GM21786 (cell line): ENCODE measurements at regions not wholly inside any gene's neighbourhood (a gene's known extent, or its start where the extent isn't known, plus 50 kb on each side); places are given as distances from the start of the nearest gene placed in this dataset.
A peak's percentile ranks its signal among the peaks of the same experiment; 100 is the strongest.
"Not testable (repeated sequence)": the region's sequence is repeated elsewhere in the genome, so short reads cannot be mapped to it uniquely, and the experiment has no call there.

Experiments used
- ATAC-seq: cut with Tn5 transposase; IDR thresholded peaks from one replicate; pipeline ENCODE4 v1.9.1; 2021; ENCODE audit not compliant: unreplicated experiment

DNA sequence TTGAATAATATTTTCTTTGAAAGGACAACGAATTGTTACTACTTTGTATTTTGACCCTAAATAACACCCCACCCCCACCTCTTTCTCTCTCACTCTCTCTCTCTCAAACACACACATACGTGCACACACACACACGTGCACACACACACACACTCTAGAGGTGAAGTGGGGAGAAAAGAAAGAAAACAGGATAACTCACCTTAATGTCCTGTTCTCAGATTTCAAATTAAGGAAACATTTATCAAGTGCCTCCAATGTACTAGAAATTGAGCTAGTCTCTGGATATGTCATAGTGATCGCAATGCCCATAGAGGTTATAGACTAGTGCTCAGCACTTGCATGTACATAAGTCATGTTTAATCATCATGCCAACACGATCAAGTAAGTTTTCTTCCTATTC, 1483.6 kb upstream of the SEL1L start:
- ATAC-seq = no peak

- no peak for ATAC-seq
Measured at GRCh38 chr14:83019744-83020414, 1486.2 kb upstream of the SEL1L start.

GRCh38 chr14:83021323-83021722, 1487.7 kb upstream of the SEL1L start:
- no peak for ATAC-seq

- no peak for ATAC-seq
Measured at GRCh38 chr14:83023369-83023768, 1489.7 kb upstream of the SEL1L start.

DNA sequence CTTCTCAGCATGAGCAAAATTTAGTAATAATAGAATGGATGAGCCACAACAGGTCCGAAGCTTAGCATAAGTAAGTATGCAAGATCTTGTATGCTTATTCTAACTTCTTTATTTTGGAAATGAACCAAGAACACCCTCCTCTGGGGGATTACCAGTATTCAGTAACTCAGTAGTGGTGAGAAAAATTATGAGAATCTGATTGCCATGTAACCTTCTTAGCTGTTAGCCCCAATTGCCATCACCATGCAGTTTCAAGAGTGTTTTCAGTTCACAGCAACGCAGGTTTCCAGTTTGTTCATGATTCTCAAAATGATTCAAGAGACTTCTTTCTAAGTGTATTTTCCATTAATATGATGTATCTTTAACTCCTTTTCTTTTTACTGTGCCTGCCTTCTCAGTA, 1507.6 kb upstream of the SEL1L start:
- ATAC-seq = no peak

GRCh38 chr14:83042858-83043257, 1509.2 kb upstream of the SEL1L start:
- no peak for ATAC-seq

DNA sequence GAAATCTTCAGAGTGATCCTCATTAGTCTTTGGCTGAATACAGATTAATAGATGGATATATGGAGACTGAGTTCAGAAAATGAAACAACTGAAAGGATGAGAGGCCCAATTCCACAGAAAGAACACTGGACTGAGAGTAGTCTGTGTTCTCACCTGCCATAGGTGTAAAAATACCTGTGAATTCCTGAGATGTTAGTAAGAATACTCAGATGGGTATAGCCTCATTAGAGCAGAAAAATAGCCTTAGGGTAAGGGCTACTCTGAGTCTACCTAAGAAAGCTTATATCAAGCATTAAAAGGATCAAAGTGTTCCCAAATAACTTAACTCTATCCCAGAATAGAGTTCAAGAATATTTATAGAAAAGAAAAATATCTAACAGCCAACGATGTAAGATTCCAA, 1510.3 kb upstream of the SEL1L start:
- no peak for ATAC-seq

- ATAC-seq = no peak
Measured at GRCh38 chr14:83047059-83047830, 1513.6 kb upstream of the SEL1L start.

GRCh38 chr14:83053022-83053710, 1519.5 kb upstream of the SEL1L start:
- no peak for ATAC-seq

- no peak for ATAC-seq
Measured at GRCh38 chr14:83058068-83058467, 1524.4 kb upstream of the SEL1L start.

- peak; percentile 86 for ATAC-seq
Measured at GRCh38 chr14:83071888-83072501, 1538.3 kb upstream of the SEL1L start.

- no peak for ATAC-seq
Measured at GRCh38 chr14:83085136-83085535, 1551.5 kb upstream of the SEL1L start.

GRCh38 chr14:83085725-83086124, 1552.1 kb upstream of the SEL1L start:
- no peak for ATAC-seq

- ATAC-seq = not testable (repeated sequence)
Measured at GRCh38 chr14:83091991-83092956, 1558.6 kb upstream of the SEL1L start.

GRCh38 chr14:83096092-83096491, 1562.4 kb upstream of the SEL1L start:
- ATAC-seq = no peak

DNA sequence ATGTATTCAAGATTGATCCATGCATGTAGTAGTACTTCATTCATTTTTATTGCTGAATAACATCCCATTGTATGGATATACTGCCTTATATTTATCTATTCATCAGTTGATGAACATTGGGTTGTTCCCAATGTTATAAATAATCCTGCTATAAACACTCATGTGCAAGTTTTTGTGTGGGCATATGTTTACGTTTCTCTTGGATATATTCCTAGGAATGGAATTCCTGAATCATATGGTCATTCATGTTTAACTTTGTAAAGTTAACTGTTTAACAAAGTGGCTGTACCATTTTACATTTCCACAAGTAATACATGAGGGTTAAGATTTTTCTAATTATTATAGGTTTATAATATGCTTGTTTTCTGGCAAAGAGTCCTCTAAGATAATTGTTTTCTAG, 1568.2 kb upstream of the SEL1L start:
- ATAC-seq = no peak

GRCh38 chr14:83118029-83118428, 1584.4 kb upstream of the SEL1L start:
- no peak for ATAC-seq

GRCh38 chr14:83120187-83120586, 1586.5 kb upstream of the SEL1L start:
- no peak for ATAC-seq

DNA sequence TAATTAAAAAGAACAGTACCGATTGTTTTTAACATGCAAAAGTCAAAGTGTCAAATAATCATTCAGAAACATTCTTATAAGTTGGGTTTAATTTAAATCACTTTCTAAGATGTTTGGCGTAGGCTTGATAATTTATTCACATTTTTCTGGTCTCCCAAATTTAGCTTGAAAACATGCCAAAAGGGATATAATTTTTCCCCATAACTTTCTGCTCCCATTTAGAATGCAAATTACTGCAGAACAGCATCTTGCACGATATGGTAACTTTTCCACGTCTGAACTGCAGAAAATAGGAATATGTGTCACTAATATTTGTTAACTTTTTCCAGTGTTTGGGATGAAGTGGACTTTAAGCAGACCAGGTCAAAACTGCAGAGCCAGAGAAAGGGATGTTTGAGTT, 1592.4 kb upstream of the SEL1L start:
- ATAC-seq = no peak

DNA sequence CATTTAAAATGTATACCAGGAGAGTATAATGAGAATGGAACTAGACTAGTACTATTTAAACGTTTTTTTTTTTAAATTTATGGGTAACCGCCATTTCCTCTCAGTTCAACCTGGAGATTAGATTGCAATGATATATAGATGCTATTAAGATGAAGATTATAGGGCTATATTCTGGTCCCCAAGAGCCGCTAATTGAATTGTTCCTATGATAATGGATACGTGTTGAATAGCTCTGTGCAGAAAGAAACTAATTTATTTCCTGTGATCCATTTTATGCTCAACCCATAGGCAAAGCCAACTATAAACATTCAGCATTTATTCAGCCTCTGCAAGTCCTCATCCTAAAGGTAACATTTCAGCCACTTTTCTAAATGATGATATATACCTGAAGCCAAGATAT, 1595.1 kb upstream of the SEL1L start:
- ATAC-seq = no peak
